Lower leg skin (tissue), 4 donors: ENCODE measurements at regions not wholly inside any gene's neighbourhood (a gene's known extent, or its start where the extent isn't known, plus 50 kb on each side); places are given as distances from the start of the nearest gene placed in this dataset.

Source experiments
- DNase-seq, 2 donors: peaks; one replicate each; pipeline ENCODE4 v3.0.0-alpha.2; 2019; ENCODE audit warnings: low spot score in 2 of 2
- H3K4me3 ChIP-seq: fragments of 200-600 bp; sonication (generic); 2 replicates; pipeline ENCODE4 v1.5.1; 2017; ENCODE audit warnings: mild to moderate bottlenecking, low read depth; ENCODE audit not compliant: poor library complexity, severe bottlenecking
- POLR2A ChIP-seq, 2 donors: fragments of 450-650 bp; IDR thresholded peaks; one replicate each; pipeline ENCODE4 v1.6.1; 2016 to 2017; ENCODE audit warnings: antibody characterized with exemption in 2 of 2, mild to moderate bottlenecking in 1 of 2, moderate library complexity in 1 of 2
- WGBS, 2 donors: methylation state at CpG; one replicate each; pipeline ENCODE4 v1.1.5; 2018; 5-methylcytosine and 5-hydroxymethylcytosine counted together
- intact Hi-C: fragments of 100-400 bp; cut with DNase I; formaldehyde crosslinking; loops from one replicate; pipeline ENCODE4 v1.15.0; 2023; ENCODE audit warnings: low total_unique reads
- TF ChIP-seq, protein P1 (sequence below), 3 donors: fragments of 450-650 bp; IDR thresholded peaks; one replicate each; pipeline ENCODE4 v1.5.1; 2016; ENCODE audit warnings: antibody characterized with exemption in 3 of 3, mild to moderate bottlenecking in 3 of 3, moderate library complexity in 2 of 3

- intact Hi-C loops, result no loop called here
- TF ChIP-seq POLR2A (IDR thresholded peaks at IDR 0.05), result no peak
- TF ChIP-seq, protein P1, sequence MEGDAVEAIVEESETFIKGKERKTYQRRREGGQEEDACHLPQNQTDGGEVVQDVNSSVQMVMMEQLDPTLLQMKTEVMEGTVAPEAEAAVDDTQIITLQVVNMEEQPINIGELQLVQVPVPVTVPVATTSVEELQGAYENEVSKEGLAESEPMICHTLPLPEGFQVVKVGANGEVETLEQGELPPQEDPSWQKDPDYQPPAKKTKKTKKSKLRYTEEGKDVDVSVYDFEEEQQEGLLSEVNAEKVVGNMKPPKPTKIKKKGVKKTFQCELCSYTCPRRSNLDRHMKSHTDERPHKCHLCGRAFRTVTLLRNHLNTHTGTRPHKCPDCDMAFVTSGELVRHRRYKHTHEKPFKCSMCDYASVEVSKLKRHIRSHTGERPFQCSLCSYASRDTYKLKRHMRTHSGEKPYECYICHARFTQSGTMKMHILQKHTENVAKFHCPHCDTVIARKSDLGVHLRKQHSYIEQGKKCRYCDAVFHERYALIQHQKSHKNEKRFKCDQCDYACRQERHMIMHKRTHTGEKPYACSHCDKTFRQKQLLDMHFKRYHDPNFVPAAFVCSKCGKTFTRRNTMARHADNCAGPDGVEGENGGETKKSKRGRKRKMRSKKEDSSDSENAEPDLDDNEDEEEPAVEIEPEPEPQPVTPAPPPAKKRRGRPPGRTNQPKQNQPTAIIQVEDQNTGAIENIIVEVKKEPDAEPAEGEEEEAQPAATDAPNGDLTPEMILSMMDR (IDR thresholded peaks at IDR 0.05), result no peak
- DNase-seq, result no peak
- no peak overlapping the region for H3K4me3 ChIP-seq
- 75 to 95% methylated on average over 1 of the region's 1 CpG for WGBS, 2 donors
These were observed 78.8 kb upstream of the CCDC85A start for GRCh38 chr2:56104962-56105361.

DNA sequence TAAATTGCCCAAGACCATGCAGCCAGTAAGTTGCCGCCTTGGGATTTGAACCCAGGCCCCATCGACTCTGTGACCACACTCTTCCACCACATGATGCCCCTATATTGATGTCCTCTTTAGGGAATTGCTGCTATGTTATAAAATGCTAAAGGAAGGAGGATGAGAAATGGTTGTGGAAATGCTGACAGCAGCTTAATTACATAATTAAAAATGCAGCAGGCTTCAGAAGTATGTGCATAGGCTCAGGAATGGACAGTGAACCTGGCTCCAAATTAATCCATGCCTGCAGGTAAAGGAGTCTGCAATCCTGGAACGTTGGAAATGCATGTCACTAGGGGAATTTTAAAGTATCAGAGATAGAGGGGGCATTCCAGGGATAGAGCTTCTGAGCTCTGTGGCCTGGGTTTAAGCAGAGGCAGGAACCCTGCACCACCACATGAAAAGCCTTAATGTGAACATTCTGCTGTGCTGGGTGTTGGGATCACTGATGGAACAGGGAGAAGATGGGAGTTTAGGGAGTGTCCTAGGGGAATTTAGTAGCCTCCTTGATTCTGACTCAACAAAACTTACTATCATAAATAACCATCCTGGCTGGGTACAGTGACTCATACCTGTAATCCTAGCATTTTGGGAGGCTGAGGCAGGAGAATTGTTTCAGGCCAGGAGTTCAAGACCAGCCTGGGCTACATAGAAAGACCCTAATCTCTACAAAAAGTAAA, 76.1 kb upstream of the CCDC85A start:
- no peak for DNase-seq
- intact Hi-C loops, result no loop called here
- WGBS, 2 donors, result 68 to 71% methylated on average over 3 of the region's 3 CpGs
- no peak overlapping the region for H3K4me3 ChIP-seq
- TF ChIP-seq, protein P1 (IDR thresholded peaks at IDR 0.05), result no peak
- no peak for TF ChIP-seq POLR2A (IDR thresholded peaks at IDR 0.05)

GRCh38 chr2:56108806-56109205, 75.0 kb upstream of the CCDC85A start:
- no peak for TF ChIP-seq POLR2A (IDR thresholded peaks at IDR 0.05)
- TF ChIP-seq, protein P1 (IDR thresholded peaks at IDR 0.05), result no peak
- H3K4me3 ChIP-seq, result no peak overlapping the region
- intact Hi-C loops, result no loop called here
- DNase-seq, result no peak
- WGBS, 2 donors, result 45 to 82% methylated on average over 2 of the region's 2 CpGs

- H3K4me3 ChIP-seq, result no peak overlapping the region
- no peak for DNase-seq
- TF ChIP-seq POLR2A (IDR thresholded peaks at IDR 0.05), result no peak
- TF ChIP-seq, protein P1 (IDR thresholded peaks at IDR 0.05), result no peak
- intact Hi-C loops, result no loop called here
These were observed 73.8 kb upstream of the CCDC85A start for GRCh38 chr2:56109994-56110393.

DNA sequence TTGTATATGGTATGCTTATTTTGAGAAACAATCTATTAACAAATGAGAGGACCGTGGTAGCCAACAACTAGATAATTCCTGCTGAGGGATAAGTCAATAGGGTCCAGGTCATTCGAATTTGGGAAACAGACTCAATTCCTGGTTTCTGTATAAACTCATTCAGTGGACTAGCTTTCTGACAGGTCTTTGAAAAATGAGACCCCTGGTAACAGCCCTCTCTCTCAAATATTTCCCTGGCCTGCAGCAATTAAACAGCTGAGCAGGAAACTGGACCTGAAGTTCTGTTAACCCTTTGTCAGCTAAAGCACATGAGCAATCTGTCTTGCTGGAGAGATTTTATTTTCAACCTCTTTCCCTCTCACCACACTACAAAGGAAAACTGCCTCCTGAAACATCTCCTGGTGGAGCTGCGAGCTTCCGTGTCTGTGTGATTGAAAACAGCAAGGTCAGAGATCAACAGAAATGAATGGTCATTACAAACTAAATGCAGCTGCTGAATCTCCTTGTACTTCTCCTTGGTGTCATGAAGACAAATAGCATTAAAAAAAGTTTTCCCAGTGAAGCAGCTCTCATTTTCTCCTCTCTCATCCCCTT, 70.3 kb upstream of the CCDC85A start:
- 42 to 51% methylated on average over 4 of the region's 4 CpGs for WGBS, 2 donors
- intact Hi-C loops, result no loop called here
- no peak for TF ChIP-seq POLR2A (IDR thresholded peaks at IDR 0.05)
- TF ChIP-seq, protein P1 (IDR thresholded peaks at IDR 0.05), result no peak
- no peak overlapping the region for H3K4me3 ChIP-seq
- DNase-seq, result no peak
